Neuronal stem cell (in vitro differentiated cells): ENCODE measurements at regions not wholly inside any gene's neighbourhood (a gene's known extent, or its start where the extent isn't known, plus 50 kb on each side); places are given as distances from the start of the nearest gene placed in this dataset.

Experiments used
- DNase-seq: peaks from one replicate; pipeline ENCODE4 v3.0.0-alpha.2; 2013; ENCODE audit warnings: low spot score
- H2AFZ ChIP-seq: one replicate; pipeline ENCODE4 v1.6.1; 2013; ENCODE audit warnings: mild to moderate bottlenecking, low read length, inconsistent platforms
- H2AK5ac ChIP-seq: 2 replicates; pipeline ENCODE4 v1.6.1; 2013; ENCODE audit warnings: low read depth, mild to moderate bottlenecking, inconsistent platforms, low read length, moderate library complexity, mixed read lengths
- H2BK120ac ChIP-seq: 2 replicates; pipeline ENCODE4 v1.6.1; 2013; ENCODE audit warnings: low read depth, mild to moderate bottlenecking, inconsistent platforms, low read length, moderate library complexity, mixed read lengths
- H2BK12ac ChIP-seq: one replicate; pipeline ENCODE4 v1.6.1; 2013; ENCODE audit warnings: low read length, inconsistent platforms
- H2BK15ac ChIP-seq: 2 replicates; pipeline ENCODE4 v1.6.1; 2013; ENCODE audit warnings: mild to moderate bottlenecking, low read length, inconsistent platforms, mixed read lengths
- H2BK5ac ChIP-seq: one replicate; pipeline ENCODE4 v1.6.1; 2013; ENCODE audit warnings: inconsistent platforms, mild to moderate bottlenecking, low read length, moderate library complexity
- H3K14ac ChIP-seq: one replicate; pipeline ENCODE4 v1.6.1; 2013; ENCODE audit warnings: low read length, inconsistent platforms
- H3K18ac ChIP-seq: 2 replicates; pipeline ENCODE4 v1.6.1; 2013; ENCODE audit warnings: low read length, inconsistent platforms
- H3K23ac ChIP-seq: 2 replicates; pipeline ENCODE4 v1.6.1; 2013; ENCODE audit warnings: low read depth, mild to moderate bottlenecking, mixed read lengths, low read length, inconsistent platforms; ENCODE audit not compliant: poor library complexity
- H3K27ac ChIP-seq: replicated peaks from 3 replicates; pipeline ENCODE4 v1.5.1; 2013; ENCODE audit warnings: low read length, inconsistent platforms
- H3K27me3 ChIP-seq, 3 experiments: 2 replicates each; pipeline ENCODE4 v1.6.1; 2013; ENCODE audit warnings: low read length in 3 of 3, mild to moderate bottlenecking in 2 of 3, inconsistent platforms in 1 of 3, low read depth in 1 of 3, mixed read lengths in 1 of 3, moderate library complexity in 1 of 3; ENCODE audit not compliant: control insufficient read depth in 3 of 3, insufficient read depth in 3 of 3
- H3K36me3 ChIP-seq, 2 donors: replicated peaks in 1 of 2; 2 replicates each; pipeline ENCODE4 v1.6.1; 2013; ENCODE audit warnings: low read length in 2 of 2; ENCODE audit not compliant: control insufficient read depth in 2 of 2, insufficient read depth in 2 of 2
- H3K4ac ChIP-seq: 2 replicates; pipeline ENCODE4 v1.6.1; 2013; ENCODE audit warnings: inconsistent platforms, mild to moderate bottlenecking, low read length, moderate library complexity
- H3K4me1 ChIP-seq, 2 donors: 1 replicate in 1 of 2; 2 replicates in 1 of 2; pipeline ENCODE4 v1.6.1; 2013; ENCODE audit warnings: low read length in 2 of 2, low read depth in 1 of 2; ENCODE audit not compliant: control insufficient read depth in 2 of 2, insufficient read depth in 1 of 2
- H3K4me2 ChIP-seq: one replicate; pipeline ENCODE4 v1.6.1; 2013; ENCODE audit warnings: mild to moderate bottlenecking, low read length, inconsistent platforms; ENCODE audit not compliant: insufficient read depth, poor library complexity, severe bottlenecking
- H3K4me3 ChIP-seq, 2 donors: 2 replicates each; pipeline ENCODE4 v1.5.1; 2013; ENCODE audit warnings: low read length in 2 of 2, mild to moderate bottlenecking in 2 of 2, inconsistent platforms in 1 of 2, moderate library complexity in 1 of 2
- H3K79me1 ChIP-seq: one replicate; pipeline ENCODE4 v1.6.1; 2013; ENCODE audit warnings: low read depth, mild to moderate bottlenecking, inconsistent platforms, low read length, moderate library complexity
- H3K9ac ChIP-seq: one replicate; pipeline ENCODE4 v1.6.1; 2013; ENCODE audit warnings: mild to moderate bottlenecking, low read depth, low read length, inconsistent platforms; ENCODE audit not compliant: poor library complexity
- H3K9me3 ChIP-seq, 2 donors: replicated peaks in 1 of 2; 2 replicates each; pipeline versions ENCODE3 to v1.6.1; 2013; ENCODE audit warnings: low read length in 2 of 2, mild to moderate bottlenecking in 2 of 2, inconsistent platforms in 1 of 2, low read depth in 1 of 2, mixed read lengths in 1 of 2, moderate library complexity in 1 of 2; ENCODE audit not compliant: control insufficient read depth in 2 of 2, insufficient read depth in 1 of 2
- H4K8ac ChIP-seq: one replicate; pipeline ENCODE4 v1.6.1; 2013; ENCODE audit warnings: low read depth, mild to moderate bottlenecking, inconsistent platforms, low read length, moderate library complexity
- H4K91ac ChIP-seq: one replicate; pipeline ENCODE4 v1.6.1; 2013; ENCODE audit warnings: low read length, low read depth, mild to moderate bottlenecking, inconsistent platforms; ENCODE audit not compliant: poor library complexity
- whole genome bisulfite sequencing, 2 donors: extraction: QIAGEN DNeasy Blood & Tissue Kit; methylation state at CpG; one replicate each; pipeline ENCODE4 v1.1.7; 2013; ENCODE audit warnings: missing lambda C conversion rate in 2 of 2, mixed read lengths in 1 of 2; ENCODE audit not compliant: insufficient read length in 2 of 2, insufficient replicate concordance in 1 of 2; ENCODE audit errors: extremely low coverage in 2 of 2; 5-methylcytosine and 5-hydroxymethylcytosine counted together

DNA sequence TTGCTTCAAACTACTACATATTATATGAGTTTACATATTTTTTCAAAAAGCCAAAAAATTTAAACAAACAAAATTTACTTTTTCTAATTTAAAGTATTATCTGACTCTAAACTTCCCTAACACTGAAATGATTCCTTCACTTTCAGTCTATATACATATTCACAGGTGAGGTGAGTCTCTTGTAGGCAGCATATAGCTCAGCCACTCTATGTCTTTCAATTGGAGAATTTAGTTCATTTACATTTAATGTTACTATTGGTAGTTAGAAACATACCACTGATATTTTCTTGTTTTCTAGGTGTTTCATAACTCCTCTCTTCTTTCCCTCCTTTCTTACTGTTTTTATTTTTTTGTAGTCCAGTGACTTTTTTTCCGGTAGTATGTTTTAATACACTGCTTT lies 387.1 kb downstream of the MRPL39 start:
- H4K91ac ChIP-seq, result no peak overlapping the region
- H3K18ac ChIP-seq, result no peak overlapping the region
- H2BK15ac ChIP-seq, result no peak overlapping the region
- no peak overlapping the region for H3K4me3 ChIP-seq
- peaks cover 0 to 4% of the 10 kb centered on the region in 2 donors for H3K9me3 ChIP-seq
- H3K4me1 ChIP-seq, result no peaks in the 10 kb centered on the region
- no peak overlapping the region for H2AFZ ChIP-seq
- no CpG with 5 or more reads among the region's 1 CpG for WGBS, 2 donors
- H3K9ac ChIP-seq, result no peak overlapping the region
- no peaks in the 10 kb centered on the region for H3K36me3 ChIP-seq
- no peak overlapping the region for H3K4ac ChIP-seq
- H3K27me3 ChIP-seq, result no peaks in the 10 kb centered on the region
- no peak overlapping the region for H2AK5ac ChIP-seq
- no peak overlapping the region for H3K23ac ChIP-seq
- H2BK5ac ChIP-seq, result no peak overlapping the region
- H3K79me1 ChIP-seq, result no peaks in the 10 kb centered on the region
- H4K8ac ChIP-seq, result no peak overlapping the region
- no peak for DNase-seq
- no peak overlapping the region for H3K27ac ChIP-seq
- no peak overlapping the region for H3K14ac ChIP-seq
- H2BK12ac ChIP-seq, result no peak overlapping the region
- no peak overlapping the region for H3K4me2 ChIP-seq
- H2BK120ac ChIP-seq, result no peak overlapping the region

DNA sequence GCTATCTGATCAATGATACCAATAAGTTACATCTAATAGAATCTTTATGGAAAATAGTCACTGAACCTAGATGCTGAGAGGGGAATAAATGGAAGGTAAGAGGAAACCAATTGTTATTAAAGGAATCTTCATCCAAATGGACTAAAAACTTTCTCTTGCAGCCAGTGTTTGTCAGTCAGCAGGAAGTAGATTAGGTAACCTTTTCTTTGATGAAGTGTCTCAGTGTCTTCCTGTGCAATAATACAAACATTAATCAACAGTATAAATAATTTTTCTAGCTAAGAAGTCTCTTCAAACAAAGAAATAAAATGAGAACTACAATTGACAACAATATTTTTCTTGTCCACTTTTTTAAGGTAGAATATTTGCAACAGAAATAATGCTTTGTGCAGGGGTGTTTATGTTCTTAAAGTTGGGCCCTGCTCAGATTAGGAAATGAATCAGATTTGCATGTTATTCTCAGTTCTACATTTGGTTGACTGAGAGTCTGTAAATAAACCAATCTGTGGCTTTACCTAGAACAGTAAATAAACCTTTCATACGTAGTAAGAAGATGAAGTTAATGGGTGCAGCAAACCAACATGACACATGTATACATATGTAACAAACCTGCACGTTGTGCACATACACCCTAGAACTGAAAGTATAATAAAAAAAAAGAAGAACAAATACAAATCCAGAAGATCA lies 391.4 kb downstream of the MRPL39 start:
- Histone ChIP-seq H2AK5ac (no peak overlapping the region), H3K79me1 (no peaks in the 10 kb centered on the region), H2BK15ac (no peak overlapping the region)

DNA sequence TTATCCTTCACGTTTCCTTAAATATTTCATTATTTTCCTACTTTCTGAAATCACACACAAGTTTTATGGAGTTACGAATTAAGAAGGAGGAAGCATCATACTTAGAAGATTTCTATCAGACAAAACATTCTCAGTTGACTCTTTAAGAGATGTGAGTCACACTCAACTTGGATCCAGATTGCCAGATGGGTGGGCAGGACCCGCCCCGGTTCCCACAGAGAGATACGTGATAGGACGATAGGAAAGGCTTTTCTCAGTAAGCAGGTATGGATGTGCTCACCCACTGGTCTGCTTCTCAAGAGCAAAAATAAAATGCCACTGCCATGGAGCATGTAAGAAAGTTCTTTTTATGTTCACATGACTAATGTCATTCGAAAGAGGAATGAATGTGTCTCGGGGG lies 392.6 kb downstream of the MRPL39 start:
- H4K8ac ChIP-seq, result no peak overlapping the region
- no peak overlapping the region for H2AFZ ChIP-seq
- no peak overlapping the region for H4K91ac ChIP-seq
- H3K27me3 ChIP-seq, result no peaks in the 10 kb centered on the region
- H3K27ac ChIP-seq, result no peak overlapping the region
- H2BK5ac ChIP-seq, result no peak overlapping the region
- H3K9ac ChIP-seq, result no peak overlapping the region
- H2BK15ac ChIP-seq, result no peak overlapping the region
- no peak overlapping the region for H3K14ac ChIP-seq
- no peaks in the 10 kb centered on the region for H3K9me3 ChIP-seq
- no peak overlapping the region for H2BK12ac ChIP-seq
- H3K79me1 ChIP-seq, result no peaks in the 10 kb centered on the region
- H3K23ac ChIP-seq, result no peak overlapping the region
- H2AK5ac ChIP-seq, result no peak overlapping the region
- H3K4me1 ChIP-seq, result no peaks in the 10 kb centered on the region
- H3K4me3 ChIP-seq, result no peak overlapping the region
- 100% methylated on average over 1 of the region's 8 CpGs; no CpG with 5 or more reads in 1 of the 2 donors for WGBS, 2 donors
- H3K18ac ChIP-seq, result no peak overlapping the region
- no peak overlapping the region for H3K4me2 ChIP-seq
- H3K36me3 ChIP-seq, result no peaks in the 10 kb centered on the region
- H3K4ac ChIP-seq, result no peak overlapping the region
- DNase-seq, result no peak
- H2BK120ac ChIP-seq, result no peak overlapping the region

More for the DNA sequence above, 391.4 kb downstream of the MRPL39 start:
- Histone ChIP-seq H3K4me1 (no peaks in the 10 kb centered on the region), H3K27ac (no peak overlapping the region), H3K4ac (no peak overlapping the region), H2BK12ac (no peak overlapping the region), H2AFZ (no peak overlapping the region), H3K9ac (no peak overlapping the region), H4K91ac (no peak overlapping the region), H3K14ac (no peak overlapping the region), H4K8ac (no peak overlapping the region), H3K9me3 (no peaks in the 10 kb centered on the region), H3K36me3 (no peaks in the 10 kb centered on the region), H3K4me3 (no peak overlapping the region), H3K18ac (no peak overlapping the region), H3K23ac (no peak overlapping the region), H2BK5ac (no peak overlapping the region), H2BK120ac (no peak overlapping the region), H3K27me3 (no peaks in the 10 kb centered on the region), H3K4me2 (no peak overlapping the region)
- no peak for DNase-seq
- no CpG with 5 or more reads among the region's 2 CpGs for WGBS, 2 donors

DNA sequence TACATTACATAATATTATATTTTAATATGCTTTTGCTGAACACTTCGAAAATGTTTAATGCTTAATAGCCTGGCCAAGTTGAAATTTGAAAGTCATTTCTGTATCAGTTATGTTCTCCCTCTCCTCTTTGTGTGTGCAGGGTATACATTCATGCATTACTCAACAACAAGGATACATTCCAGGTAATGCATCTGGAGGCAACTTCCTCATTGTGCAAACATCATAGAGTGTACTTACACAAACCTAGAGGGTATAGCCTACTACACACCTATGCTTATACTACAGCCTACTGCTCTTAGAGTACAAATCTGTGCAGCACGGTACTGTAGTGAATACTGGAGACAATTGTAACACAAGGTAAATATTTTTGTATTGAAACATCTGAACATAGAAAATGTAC lies 407.3 kb downstream of the MRPL39 start:
- Histone ChIP-seq H2AK5ac (no peak overlapping the region), H4K91ac (no peak overlapping the region), H2BK12ac (no peak overlapping the region), H3K14ac (no peak overlapping the region), H3K9ac (no peak overlapping the region), H3K9me3 (peaks cover 0 to 4% of the 10 kb centered on the region in 2 donors), H2BK120ac (no peak overlapping the region), H3K79me1 (no peaks in the 10 kb centered on the region), H4K8ac (no peak overlapping the region), H2AFZ (no peak overlapping the region), H3K4me3 (no peak overlapping the region), H3K4me2 (no peak overlapping the region), H2BK15ac (no peak overlapping the region), H3K4me1 (no peaks in the 10 kb centered on the region), H3K18ac (no peak overlapping the region), H3K36me3 (no peaks in the 10 kb centered on the region), H3K27ac (no peak overlapping the region), H3K27me3 (no peaks in the 10 kb centered on the region), H3K23ac (no peak overlapping the region), H2BK5ac (no peak overlapping the region), H3K4ac (no peak overlapping the region)
- DNase-seq, result no peak
- WGBS, 2 donors, result no CpG with 5 or more reads among the region's 2 CpGs
